HEK293T (cell line): ENCODE measurements at regions not wholly inside any gene's neighbourhood (a gene's known extent, or its start where the extent isn't known, plus 50 kb on each side); places are given as distances from the start of the nearest gene placed in this dataset.

Experiments
- ARNT ChIP-seq: fragments of 450-650 bp; IDR thresholded peaks from 2 replicates; pipeline ENCODE4 v1.6.1; 2017; ENCODE audit warnings: mild to moderate bottlenecking
- BHLHE40 ChIP-seq: fragments of 450-650 bp; IDR thresholded peaks from 2 replicates; pipeline ENCODE4 v1.6.1; 2016; ENCODE audit warnings: mild to moderate bottlenecking, moderate library complexity, borderline replicate concordance
- CTBP1 ChIP-seq: fragments of 450-650 bp; IDR thresholded peaks from 2 replicates; pipeline ENCODE4 v1.6.1; 2016; ENCODE audit warnings: borderline replicate concordance
- ELF4 ChIP-seq: fragments of 450-650 bp; IDR thresholded peaks from 2 replicates; pipeline ENCODE4 v1.6.1; 2017; ENCODE audit warnings: antibody characterized with exemption
- FOXA1 ChIP-seq: fragments of 450-650 bp; IDR thresholded peaks from 2 replicates; pipeline ENCODE4 v1.6.1; 2016; ENCODE audit warnings: mild to moderate bottlenecking
- FOXK2 ChIP-seq: fragments of 450-650 bp; IDR thresholded peaks from 2 replicates; pipeline ENCODE4 v1.6.1; 2016; ENCODE audit warnings: mild to moderate bottlenecking
- FOXM1 ChIP-seq: fragments of 450-650 bp; IDR thresholded peaks from 2 replicates; pipeline ENCODE4 v1.6.1; 2017; ENCODE audit warnings: mild to moderate bottlenecking, borderline replicate concordance
- HDGF ChIP-seq: fragments of 450-650 bp; IDR thresholded peaks from 2 replicates; pipeline ENCODE4 v1.6.1; 2017; ENCODE audit warnings: antibody characterized with exemption, borderline replicate concordance
- L3MBTL2 ChIP-seq: fragments of 450-650 bp; conservative IDR thresholded peaks from 2 replicates; pipeline ENCODE4 v1.6.1; 2016; ENCODE audit warnings: mild to moderate bottlenecking
- NFRKB ChIP-seq: fragments of 450-650 bp; IDR thresholded peaks from 2 replicates; pipeline ENCODE4 v1.6.1; 2016; ENCODE audit warnings: mild to moderate bottlenecking, moderate library complexity
- SP1 ChIP-seq: fragments of 450-650 bp; IDR thresholded peaks from 2 replicates; pipeline ENCODE4 v1.6.1; 2017
- SUZ12 ChIP-seq: fragments of 450-650 bp; IDR thresholded peaks from 2 replicates; pipeline ENCODE4 v1.6.1; 2016; ENCODE audit warnings: mild to moderate bottlenecking
- ZNF384 ChIP-seq: fragments of 450-650 bp; IDR thresholded peaks from 2 replicates; pipeline ENCODE4 v1.6.1; 2016
- TF ChIP-seq, protein P1 (sequence below): fragments of 450-650 bp; IDR thresholded peaks from 2 replicates; pipeline ENCODE4 v1.6.1; 2016

DNA sequence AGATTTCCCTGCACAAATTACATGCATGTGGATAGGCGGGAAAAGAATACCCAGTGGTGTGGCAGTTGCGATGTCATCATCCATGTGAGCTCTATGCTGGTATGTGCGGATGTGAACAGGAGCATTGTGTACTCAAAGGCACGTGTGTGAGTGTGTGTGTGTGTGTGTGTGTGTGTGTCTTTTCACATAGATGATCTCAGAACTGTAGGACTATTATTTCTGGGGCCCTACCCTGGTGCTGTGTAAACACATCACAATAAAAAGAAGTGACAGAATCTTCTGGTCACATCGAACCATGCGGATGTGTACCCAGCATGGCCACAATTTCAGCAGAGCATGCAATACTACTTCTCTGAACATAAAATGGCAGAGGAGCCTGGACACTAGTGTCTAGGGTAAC lies 624.8 kb downstream of the MID1IP1 start:
- TF ChIP-seq FOXA1 (no peak), SUZ12 (no peak), ZNF384 (no peak), ARNT (no peak), CTBP1 (no peak), BHLHE40 (no peak), FOXK2 (no peak), SP1 (no peak), L3MBTL2 (no peak), FOXM1 (no peak), ELF4 (no peak), HDGF (no peak), NFRKB (no peak)
- TF ChIP-seq, protein P1, sequence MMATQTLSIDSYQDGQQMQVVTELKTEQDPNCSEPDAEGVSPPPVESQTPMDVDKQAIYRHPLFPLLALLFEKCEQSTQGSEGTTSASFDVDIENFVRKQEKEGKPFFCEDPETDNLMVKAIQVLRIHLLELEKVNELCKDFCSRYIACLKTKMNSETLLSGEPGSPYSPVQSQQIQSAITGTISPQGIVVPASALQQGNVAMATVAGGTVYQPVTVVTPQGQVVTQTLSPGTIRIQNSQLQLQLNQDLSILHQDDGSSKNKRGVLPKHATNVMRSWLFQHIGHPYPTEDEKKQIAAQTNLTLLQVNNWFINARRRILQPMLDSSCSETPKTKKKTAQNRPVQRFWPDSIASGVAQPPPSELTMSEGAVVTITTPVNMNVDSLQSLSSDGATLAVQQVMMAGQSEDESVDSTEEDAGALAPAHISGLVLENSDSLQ: no peak
